ENCODE measurements at regions not wholly inside any gene's neighbourhood (a gene's known extent, or its start where the extent isn't known, plus 50 kb on each side); places are given as distances from the start of the nearest gene placed in this dataset.

DNA sequence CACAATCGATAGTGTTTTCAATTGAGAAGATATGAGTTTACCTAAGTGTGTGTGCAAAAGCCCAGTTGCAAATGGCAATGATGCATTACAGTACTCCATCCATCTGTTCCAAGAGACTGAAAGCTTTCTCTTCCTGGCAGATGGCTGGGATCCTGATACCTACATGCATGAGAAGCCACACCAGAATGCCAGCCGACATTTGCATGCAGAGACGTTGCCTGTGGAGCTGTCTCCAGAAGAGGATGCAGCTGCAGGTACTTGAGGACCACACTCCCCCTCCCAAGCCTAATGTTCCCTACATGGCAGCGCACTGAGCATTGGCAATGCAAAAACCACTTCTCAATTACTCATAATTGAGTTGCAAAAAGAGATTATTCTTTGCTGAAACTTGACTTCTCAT lies 332.1 kb downstream of the WDR11 start:
- TF ChIP-seq, protein P1, sequence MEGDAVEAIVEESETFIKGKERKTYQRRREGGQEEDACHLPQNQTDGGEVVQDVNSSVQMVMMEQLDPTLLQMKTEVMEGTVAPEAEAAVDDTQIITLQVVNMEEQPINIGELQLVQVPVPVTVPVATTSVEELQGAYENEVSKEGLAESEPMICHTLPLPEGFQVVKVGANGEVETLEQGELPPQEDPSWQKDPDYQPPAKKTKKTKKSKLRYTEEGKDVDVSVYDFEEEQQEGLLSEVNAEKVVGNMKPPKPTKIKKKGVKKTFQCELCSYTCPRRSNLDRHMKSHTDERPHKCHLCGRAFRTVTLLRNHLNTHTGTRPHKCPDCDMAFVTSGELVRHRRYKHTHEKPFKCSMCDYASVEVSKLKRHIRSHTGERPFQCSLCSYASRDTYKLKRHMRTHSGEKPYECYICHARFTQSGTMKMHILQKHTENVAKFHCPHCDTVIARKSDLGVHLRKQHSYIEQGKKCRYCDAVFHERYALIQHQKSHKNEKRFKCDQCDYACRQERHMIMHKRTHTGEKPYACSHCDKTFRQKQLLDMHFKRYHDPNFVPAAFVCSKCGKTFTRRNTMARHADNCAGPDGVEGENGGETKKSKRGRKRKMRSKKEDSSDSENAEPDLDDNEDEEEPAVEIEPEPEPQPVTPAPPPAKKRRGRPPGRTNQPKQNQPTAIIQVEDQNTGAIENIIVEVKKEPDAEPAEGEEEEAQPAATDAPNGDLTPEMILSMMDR (IDR thresholded peaks at IDR 0.05), result no peak
- no peak for TF ChIP-seq POLR2A (IDR thresholded peaks at IDR 0.05)

Measured in thyroid gland (tissue), 4 donors.